A549 (cell line): ENCODE measurements at regions not wholly inside any gene's neighbourhood (a gene's known extent, or its start where the extent isn't known, plus 50 kb on each side); places are given as distances from the start of the nearest gene placed in this dataset.

ENCODE experiments used
- CEBPB ChIP-seq, 2 experiments: fragments of >200 bp in 1 of 2; sonication (Bioruptor Twin) in 1 of 2; formaldehyde crosslinking in 1 of 2; IDR thresholded peaks; 2 replicates each; pipeline ENCODE4 v1.6.1; 2012 to 2016
- EP300 ChIP-seq, 2 experiments: fragments of >200 bp; sonication (Bioruptor Twin); formaldehyde crosslinking; IDR thresholded peaks; 2 replicates in 1 of 2; 3 replicates in 1 of 2; pipeline ENCODE4 v1.6.1; 2016 to 2017
- FOSL2 ChIP-seq, 2 experiments: fragments of 450-650 bp in 1 of 2; fragments of >200 bp in 1 of 2; sonication (Bioruptor Twin) in 1 of 2; formaldehyde crosslinking; IDR thresholded peaks; 2 replicates each; pipeline versions ENCODE4 v1.5.0 to v1.6.1; 2016 to 2020; ENCODE audit warnings: mild to moderate bottlenecking in 1 of 2, moderate library complexity in 1 of 2
- HOXB5 ChIP-seq: fragments of 250-450 bp; sonication (Bioruptor Pico); IDR thresholded peaks from 2 replicates; pipeline ENCODE4 v1.5.0; 2020; ENCODE audit warnings: mild to moderate bottlenecking, moderate library complexity
- JUN ChIP-seq, 2 experiments: fragments of >200 bp; sonication (Bioruptor Twin); formaldehyde crosslinking; IDR thresholded peaks; 2 replicates in 1 of 2; 3 replicates in 1 of 2; pipeline ENCODE4 v1.6.1; 2016 to 2017
- NR3C1 ChIP-seq: fragments of >200 bp; sonication (Bioruptor Twin); formaldehyde crosslinking; IDR thresholded peaks from 3 replicates; pipeline ENCODE4 v1.6.1; 2017
- PHF8 ChIP-seq: fragments of 200-600 bp; sonication (generic); IDR thresholded peaks from 2 replicates; pipeline ENCODE4 v1.6.1; 2016; ENCODE audit warnings: low read depth, mild to moderate bottlenecking, antibody characterized with exemption, moderate library complexity, borderline replicate concordance
- SMC3 ChIP-seq: fragments of >200 bp; sonication (Bioruptor Twin); formaldehyde crosslinking; IDR thresholded peaks from 3 replicates; pipeline ENCODE4 v1.6.1; 2018; ENCODE audit warnings: inconsistent platforms
- ZNF302 ChIP-seq: fragments of 250-450 bp; sonication (Bioruptor Pico); IDR thresholded peaks from 2 replicates; pipeline ENCODE4 v1.9.0; 2021; ENCODE audit warnings: inconsistent platforms, mild to moderate bottlenecking, moderate library complexity
- TF ChIP-seq, protein P1 (sequence below): fragments of >200 bp; sonication (Bioruptor Twin); formaldehyde crosslinking; IDR thresholded peaks from 3 replicates; pipeline ENCODE4 v1.5.1; 2016
- TF ChIP-seq, protein P2 (sequence below): fragments of 150-350 bp; IDR thresholded peaks from 2 replicates; pipeline ENCODE4 v1.6.1; 2014; ENCODE audit warnings: low read depth, mild to moderate bottlenecking, low read length
- TF ChIP-seq, protein P3 (sequence below): fragments of 250-450 bp; sonication (Bioruptor Pico); IDR thresholded peaks from 2 replicates; pipeline ENCODE4 v1.5.0; 2021; ENCODE audit warnings: mild to moderate bottlenecking, moderate library complexity, borderline replicate concordance
- TF ChIP-seq, protein P4 (sequence below): IDR thresholded peaks from 2 replicates; pipeline ENCODE4 v1.6.1; 2012

DNA sequence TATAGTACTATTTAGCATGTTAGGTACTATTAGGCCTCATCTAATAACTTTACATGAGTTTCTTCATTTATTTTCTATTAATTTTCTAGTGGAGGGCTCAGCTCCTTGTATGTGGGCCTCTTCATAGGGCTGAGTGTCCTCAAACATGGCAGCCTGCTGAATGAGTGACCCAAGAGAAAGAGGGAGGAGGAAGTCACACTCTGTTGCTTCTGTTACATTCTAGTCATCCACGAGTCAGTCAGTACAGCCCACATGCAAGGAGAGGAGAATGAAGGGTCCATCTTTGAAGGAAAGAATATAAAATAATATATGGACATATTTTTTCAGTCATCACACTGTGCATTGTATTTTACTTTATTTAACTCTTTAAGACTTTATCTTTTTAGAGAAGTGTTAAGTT is 66.6 kb upstream of the NR3C1 start:
- TF ChIP-seq PHF8 (no peak), FOSL2 (IDR thresholded peaks at IDR 0.05) (no peak), FOSL2 (CRISPR knock-in tag; IDR thresholded peaks at IDR 0.05) (no peak), SMC3 (no peak), CEBPB (IDR thresholded peaks at IDR 0.05) (no peak), NR3C1 (no peak), EP300 (IDR thresholded peaks at IDR 0.05) (no peak), ZNF302 (CRISPR knock-in tag) (no peak), HOXB5 (CRISPR knock-in tag) (no peak), JUN (IDR thresholded peaks at IDR 0.05) (no peak)
- TF ChIP-seq, protein P1, sequence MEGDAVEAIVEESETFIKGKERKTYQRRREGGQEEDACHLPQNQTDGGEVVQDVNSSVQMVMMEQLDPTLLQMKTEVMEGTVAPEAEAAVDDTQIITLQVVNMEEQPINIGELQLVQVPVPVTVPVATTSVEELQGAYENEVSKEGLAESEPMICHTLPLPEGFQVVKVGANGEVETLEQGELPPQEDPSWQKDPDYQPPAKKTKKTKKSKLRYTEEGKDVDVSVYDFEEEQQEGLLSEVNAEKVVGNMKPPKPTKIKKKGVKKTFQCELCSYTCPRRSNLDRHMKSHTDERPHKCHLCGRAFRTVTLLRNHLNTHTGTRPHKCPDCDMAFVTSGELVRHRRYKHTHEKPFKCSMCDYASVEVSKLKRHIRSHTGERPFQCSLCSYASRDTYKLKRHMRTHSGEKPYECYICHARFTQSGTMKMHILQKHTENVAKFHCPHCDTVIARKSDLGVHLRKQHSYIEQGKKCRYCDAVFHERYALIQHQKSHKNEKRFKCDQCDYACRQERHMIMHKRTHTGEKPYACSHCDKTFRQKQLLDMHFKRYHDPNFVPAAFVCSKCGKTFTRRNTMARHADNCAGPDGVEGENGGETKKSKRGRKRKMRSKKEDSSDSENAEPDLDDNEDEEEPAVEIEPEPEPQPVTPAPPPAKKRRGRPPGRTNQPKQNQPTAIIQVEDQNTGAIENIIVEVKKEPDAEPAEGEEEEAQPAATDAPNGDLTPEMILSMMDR = no peak
- TF ChIP-seq, protein P2, sequence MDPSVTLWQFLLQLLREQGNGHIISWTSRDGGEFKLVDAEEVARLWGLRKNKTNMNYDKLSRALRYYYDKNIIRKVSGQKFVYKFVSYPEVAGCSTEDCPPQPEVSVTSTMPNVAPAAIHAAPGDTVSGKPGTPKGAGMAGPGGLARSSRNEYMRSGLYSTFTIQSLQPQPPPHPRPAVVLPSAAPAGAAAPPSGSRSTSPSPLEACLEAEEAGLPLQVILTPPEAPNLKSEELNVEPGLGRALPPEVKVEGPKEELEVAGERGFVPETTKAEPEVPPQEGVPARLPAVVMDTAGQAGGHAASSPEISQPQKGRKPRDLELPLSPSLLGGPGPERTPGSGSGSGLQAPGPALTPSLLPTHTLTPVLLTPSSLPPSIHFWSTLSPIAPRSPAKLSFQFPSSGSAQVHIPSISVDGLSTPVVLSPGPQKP = no peak
- TF ChIP-seq, protein P3, sequence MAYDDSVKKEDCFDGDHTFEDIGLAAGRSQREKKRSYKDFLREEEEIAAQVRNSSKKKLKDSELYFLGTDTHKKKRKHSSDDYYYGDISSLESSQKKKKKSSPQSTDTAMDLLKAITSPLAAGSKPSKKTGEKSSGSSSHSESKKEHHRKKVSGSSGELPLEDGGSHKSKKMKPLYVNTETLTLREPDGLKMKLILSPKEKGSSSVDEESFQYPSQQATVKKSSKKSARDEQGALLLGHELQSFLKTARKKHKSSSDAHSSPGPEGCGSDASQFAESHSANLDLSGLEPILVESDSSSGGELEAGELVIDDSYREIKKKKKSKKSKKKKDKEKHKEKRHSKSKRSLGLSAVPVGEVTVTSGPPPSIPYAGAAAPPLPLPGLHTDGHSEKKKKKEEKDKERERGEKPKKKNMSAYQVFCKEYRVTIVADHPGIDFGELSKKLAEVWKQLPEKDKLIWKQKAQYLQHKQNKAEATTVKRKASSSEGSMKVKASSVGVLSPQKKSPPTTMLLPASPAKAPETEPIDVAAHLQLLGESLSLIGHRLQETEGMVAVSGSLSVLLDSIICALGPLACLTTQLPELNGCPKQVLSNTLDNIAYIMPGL (CRISPR knock-in tag) = no peak
- TF ChIP-seq, protein P4, sequence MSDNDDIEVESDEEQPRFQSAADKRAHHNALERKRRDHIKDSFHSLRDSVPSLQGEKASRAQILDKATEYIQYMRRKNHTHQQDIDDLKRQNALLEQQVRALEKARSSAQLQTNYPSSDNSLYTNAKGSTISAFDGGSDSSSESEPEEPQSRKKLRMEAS = no peak
